A673 (cell line): ENCODE measurements at regions not wholly inside any gene's neighbourhood (a gene's known extent, or its start where the extent isn't known, plus 50 kb on each side); places are given as distances from the start of the nearest gene placed in this dataset.
"Not testable (repeated sequence)": the region's sequence is repeated elsewhere in the genome, so short reads cannot be mapped to it uniquely, and the experiment has no call there.

Experiments used
- BruUV-seq: library from RNA; stranded (reverse); fragments of 400-500 nt; replicated peaks from 2 replicates; lab custom pipeline; 2021; lab: Mats Ljungman, UMichigan
- CTCF ChIA-PET: fragments of 300-600 bp; sonication (Branson Sonifier 250); formaldehyde crosslinking; loops from one replicate; lab custom pipeline; 2022; ENCODE audit warnings: antibody characterized with exemption; lab: Charles Lee
- POLR2A ChIA-PET: fragments of 300-600 bp; sonication (Branson Sonifier 250); formaldehyde crosslinking; loops from one replicate; lab custom pipeline; 2022; ENCODE audit warnings: antibody characterized with exemption; ENCODE audit not compliant: low non-redundant PET; lab: Charles Lee
- DNase-seq: peaks from one replicate; pipeline ENCODE4 v3.0.0-alpha.2; 2015; ENCODE audit warnings: low spot score
- H3K27ac ChIP-seq: fragments of 200-600 bp; sonication (generic); 2 replicates; pipeline ENCODE4 v1.5.1; 2016; ENCODE audit warnings: mixed run types, low read depth, mild to moderate bottlenecking, mixed read lengths, antibody characterized with exemption, low read length; ENCODE audit not compliant: poor library complexity, severe bottlenecking
- H3K27me3 ChIP-seq: fragments of 200-600 bp; sonication (generic); replicated peaks from 2 replicates; pipeline ENCODE4 v1.6.1; 2017; ENCODE audit warnings: mixed run types, low read depth, mild to moderate bottlenecking, mixed read lengths, antibody characterized with exemption, low read length; ENCODE audit not compliant: insufficient read depth, poor library complexity
- H3K36me3 ChIP-seq: fragments of 200-600 bp; sonication (generic); 2 replicates; pipeline ENCODE4 v1.6.1; 2016; ENCODE audit warnings: mixed run types, mild to moderate bottlenecking, mixed read lengths, antibody characterized with exemption, low read length; ENCODE audit not compliant: insufficient read depth, poor library complexity, severe bottlenecking
- H3K4me1 ChIP-seq: fragments of 200-600 bp; sonication (generic); 2 replicates; pipeline ENCODE4 v1.6.1; 2017; ENCODE audit warnings: mixed run types, mild to moderate bottlenecking, mixed read lengths, antibody characterized with exemption, low read length; ENCODE audit not compliant: insufficient read depth, poor library complexity, severe bottlenecking
- H3K4me3 ChIP-seq: fragments of 200-600 bp; sonication (generic); 2 replicates; pipeline ENCODE4 v1.5.1; 2016; ENCODE audit warnings: low read depth, mixed run types, mild to moderate bottlenecking, mixed read lengths, low read length; ENCODE audit not compliant: poor library complexity, severe bottlenecking
- H3K9me3 ChIP-seq: fragments of 200-600 bp; sonication (generic); 2 replicates; pipeline ENCODE4 v1.6.1; 2016; ENCODE audit warnings: mixed run types, low read depth, mild to moderate bottlenecking, mixed read lengths, antibody characterized with exemption, low read length; ENCODE audit not compliant: poor library complexity, severe bottlenecking
- CTCF ChIP-seq: fragments of 300-800, 200-600 bp; sonication (generic); conservative IDR thresholded peaks from 2 replicates; pipeline ENCODE4 v1.5.1; 2017; ENCODE audit warnings: low read depth, mild to moderate bottlenecking, antibody characterized with exemption, low read length, moderate library complexity, mixed read lengths
- EZH2 ChIP-seq: fragments of 200-600 bp; sonication (generic); IDR thresholded peaks from 2 replicates; pipeline ENCODE4 v1.6.1; 2017; ENCODE audit warnings: borderline replicate concordance, low read depth, mild to moderate bottlenecking, mixed read lengths, antibody characterized with exemption, low read length; ENCODE audit not compliant: poor library complexity, severe bottlenecking
- intact Hi-C: fragments of 100-400 bp; cut with micrococcal nuclease; formaldehyde crosslinking; loops from one replicate; pipeline ENCODE4 v1.10.0; 2022; ENCODE audit not compliant: unreplicated experiment

DNA sequence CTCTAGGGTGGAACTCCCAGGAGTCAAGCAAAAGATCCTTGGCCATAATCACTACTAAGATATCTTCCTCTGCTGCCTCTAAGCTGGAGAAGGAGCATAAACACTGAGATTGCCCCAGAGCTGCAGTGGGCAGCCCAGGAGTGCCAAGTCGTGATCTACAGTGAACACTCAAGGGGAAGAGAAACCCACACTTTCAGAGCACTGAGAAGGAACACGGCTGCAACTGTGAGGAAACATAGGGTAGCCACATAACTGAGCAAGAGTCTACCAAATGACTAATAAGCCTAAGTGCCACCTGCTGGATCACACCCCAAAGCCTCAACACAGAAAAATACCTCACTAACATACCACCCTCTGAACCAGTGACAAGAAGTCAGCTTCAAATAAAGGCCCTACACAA is 79.6 kb upstream of the RAB12 start:
- peaks cover 22% of the 10 kb centered on the region for H3K27me3 ChIP-seq
- CTCF ChIA-PET, result no interaction called here
- peaks cover 5% of the 10 kb centered on the region for H3K9me3 ChIP-seq
- DNase-seq, result no peak
- no peaks in the 10 kb centered on the region for H3K4me1 ChIP-seq
- no peak for TF ChIP-seq CTCF
- no peak for TF ChIP-seq EZH2
- H3K27ac ChIP-seq, result no peak overlapping the region
- POLR2A ChIA-PET, result no interaction called here
- no TSS peak for BruUV-seq
- H3K4me3 ChIP-seq, result no peak overlapping the region
- intact Hi-C loops, result no loop called here
- no peaks in the 10 kb centered on the region for H3K36me3 ChIP-seq

DNA sequence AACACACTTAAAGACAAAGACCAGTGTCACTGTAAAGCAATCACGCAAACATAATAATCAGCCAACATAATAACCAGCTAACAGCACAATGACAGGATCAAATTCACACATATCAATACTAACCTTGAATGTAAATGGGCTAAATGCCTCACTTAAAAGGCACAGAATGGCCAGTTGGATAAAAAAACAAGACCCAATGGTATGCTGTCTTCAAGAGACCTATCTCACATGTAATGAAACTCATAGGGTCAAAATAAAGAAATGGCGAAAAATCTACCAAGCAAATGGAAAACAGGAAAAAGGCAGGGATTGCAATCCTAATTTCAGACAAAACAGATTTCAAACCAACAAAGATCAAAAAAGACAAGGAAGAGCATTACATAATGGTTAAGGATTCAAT is 78.2 kb upstream of the RAB12 start:
- BruUV-seq, CTCF ChIA-PET, H3K4me1 ChIP-seq, H3K36me3 ChIP-seq, intact Hi-C loops, DNase-seq, H3K9me3 ChIP-seq, H3K4me3 ChIP-seq, H3K27ac ChIP-seq: not testable (repeated sequence)
- H3K27me3 ChIP-seq, result peaks cover 12% of the 10 kb centered on the region
- POLR2A ChIA-PET, result interaction anchor here (0.6 kb wide), 1 partner anchor 921 kb away, joined by 17 read pairs; no protein-coding TSS in a partner anchor

DNA sequence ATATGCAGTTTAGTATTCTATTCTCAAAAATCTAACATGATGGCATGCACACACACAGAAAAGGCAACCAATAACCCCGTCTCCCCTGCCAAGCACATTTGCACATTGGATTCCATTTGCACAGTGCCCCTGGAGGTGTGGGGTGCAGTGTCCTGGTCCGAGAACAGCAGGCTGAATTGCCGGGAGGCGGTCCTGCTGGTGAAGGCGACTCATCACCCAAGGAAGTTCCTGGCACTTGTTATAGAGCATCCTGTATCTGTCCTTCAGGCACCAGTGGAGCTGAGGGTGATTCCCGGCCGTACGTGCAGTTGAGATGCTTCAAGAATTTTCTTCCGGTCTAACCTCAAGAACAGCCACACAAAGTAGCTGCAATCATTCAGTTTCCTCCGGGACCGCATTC is 73.0 kb upstream of the RAB12 start:
- no TSS peak for BruUV-seq
- Histone ChIP-seq H3K36me3 (no peaks in the 10 kb centered on the region), H3K27me3 (peaks cover 10% of the 10 kb centered on the region), H3K4me1 (no peaks in the 10 kb centered on the region), H3K4me3 (no peak overlapping the region), H3K27ac (no peak overlapping the region), H3K9me3 (peaks cover 2% of the 10 kb centered on the region)
- ChIA-PET CTCF (no interaction called here), POLR2A (interaction anchor here (0.6 kb wide), 1 partner anchor 79 kb away, joined by 4 read pairs; no protein-coding TSS in a partner anchor)
- DNase-seq, result no peak
- intact Hi-C loops, result no loop called here
- TF ChIP-seq EZH2, result no peak
- TF ChIP-seq CTCF, result no peak

GRCh38 chr18:8536922-8537321 is 72.3 kb upstream of the RAB12 start:
- H3K27ac ChIP-seq, result no peak overlapping the region
- CTCF ChIA-PET, result no interaction called here
- no peak for DNase-seq
- POLR2A ChIA-PET, result interaction anchor here (0.6 kb wide), 1 partner anchor 79 kb away, joined by 4 read pairs; no protein-coding TSS in a partner anchor
- intact Hi-C loops, result no loop called here
- TF ChIP-seq EZH2 (no peak), CTCF (no peak)
- no peaks in the 10 kb centered on the region for H3K4me1 ChIP-seq
- no peaks in the 10 kb centered on the region for H3K9me3 ChIP-seq
- no peaks in the 10 kb centered on the region for H3K36me3 ChIP-seq
- H3K27me3 ChIP-seq, result peaks cover 17% of the 10 kb centered on the region
- no peak overlapping the region for H3K4me3 ChIP-seq
- no TSS peak for BruUV-seq
